SIG-M5 treated with dmso at 0.1 percent for 504 hours (cell line): ENCODE measurements at regions not wholly inside any gene's neighbourhood (a gene's known extent, or its start where the extent isn't known, plus 50 kb on each side); places are given as distances from the start of the nearest gene placed in this dataset.

Experiments
- DNase-seq: peaks from one replicate; lab custom pipeline; 2025; ENCODE audit not compliant: unreplicated experiment; lab: John Stamatoyannopoulos, UW

GRCh38 chr10:104505521-104506042 is 135.5 kb upstream of the SORCS3 start:
- DNase-seq = no peak

GRCh38 chr10:104509981-104510380 is 131.1 kb upstream of the SORCS3 start:
- DNase-seq = no peak

GRCh38 chr10:104510644-104511043 is 130.4 kb upstream of the SORCS3 start:
- DNase-seq = no peak

GRCh38 chr10:104512800-104513199 is 128.3 kb upstream of the SORCS3 start:
- no peak for DNase-seq

GRCh38 chr10:104515678-104516199 is 125.4 kb upstream of the SORCS3 start:
- no peak for DNase-seq

- DNase-seq = no peak
Measured at GRCh38 chr10:104516986-104517385, 124.1 kb upstream of the SORCS3 start.

GRCh38 chr10:104517946-104518345 is 123.1 kb upstream of the SORCS3 start:
- no peak for DNase-seq

- DNase-seq = no peak
Measured at GRCh38 chr10:104518891-104519290, 122.2 kb upstream of the SORCS3 start.

- DNase-seq = no peak
Measured at GRCh38 chr10:104520653-104521052, 120.4 kb upstream of the SORCS3 start.

GRCh38 chr10:104521901-104522694 is 119.0 kb upstream of the SORCS3 start:
- DNase-seq = no peak

- no peak for DNase-seq
Measured at GRCh38 chr10:104526188-104526587, 114.9 kb upstream of the SORCS3 start.

GRCh38 chr10:104527013-104527412 is 114.1 kb upstream of the SORCS3 start:
- no peak for DNase-seq

GRCh38 chr10:104540181-104540580 is 100.9 kb upstream of the SORCS3 start:
- DNase-seq = no peak

GRCh38 chr10:104541820-104542219 is 99.3 kb upstream of the SORCS3 start:
- DNase-seq = no peak

- no peak for DNase-seq
Measured at GRCh38 chr10:104546336-104546735, 94.8 kb upstream of the SORCS3 start.

GRCh38 chr10:104546756-104547155 is 94.3 kb upstream of the SORCS3 start:
- no peak for DNase-seq

- DNase-seq = no peak
Measured at GRCh38 chr10:104548090-104548489, 93.0 kb upstream of the SORCS3 start.

- DNase-seq = no peak
Measured at GRCh38 chr10:104556831-104557230, 84.3 kb upstream of the SORCS3 start.

GRCh38 chr10:104557966-104558365 is 83.1 kb upstream of the SORCS3 start:
- no peak for DNase-seq

GRCh38 chr10:104559935-104560334 is 81.2 kb upstream of the SORCS3 start:
- DNase-seq = no peak

GRCh38 chr10:104563051-104563450 is 78.0 kb upstream of the SORCS3 start:
- no peak for DNase-seq

GRCh38 chr10:104563548-104563947 is 77.5 kb upstream of the SORCS3 start:
- DNase-seq = no peak

GRCh38 chr10:104574427-104574826 is 66.7 kb upstream of the SORCS3 start:
- DNase-seq = no peak
